NCI-H524 (cell line): ENCODE measurements at regions not wholly inside any gene's neighbourhood (a gene's known extent, or its start where the extent isn't known, plus 50 kb on each side); places are given as distances from the start of the nearest gene placed in this dataset.

Source experiments
- DNase-seq, 2 experiments: peaks; one replicate each; lab custom pipeline; 2025; lab: John Stamatoyannopoulos, UW

DNA sequence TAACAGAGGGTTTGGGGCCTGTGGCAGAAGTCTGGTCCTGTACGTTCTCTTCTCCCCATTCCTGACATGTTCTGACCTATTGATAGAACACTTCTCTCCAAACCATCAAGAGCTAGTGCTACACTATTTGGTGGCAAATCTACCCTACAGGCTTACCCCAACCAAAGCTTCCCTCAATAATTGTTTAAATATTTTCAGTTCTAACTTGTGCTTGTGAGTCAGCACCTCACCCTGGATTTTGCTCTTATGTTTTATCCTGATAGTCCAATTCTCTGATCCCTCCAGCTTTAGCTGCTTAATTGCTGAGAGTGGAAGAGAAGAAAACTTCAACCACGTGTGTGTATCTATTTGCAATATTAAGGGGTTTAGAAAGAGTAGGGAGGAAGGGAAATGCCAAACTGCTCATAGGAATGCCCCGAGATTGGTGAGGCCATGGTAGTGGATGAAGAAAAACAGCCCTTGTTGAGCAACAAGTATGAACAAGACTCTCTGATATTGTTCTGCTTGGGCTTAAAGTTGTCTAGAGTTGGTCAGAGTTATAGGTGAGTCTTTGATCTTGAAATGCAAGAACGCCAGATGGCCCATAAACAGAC is 67.8 kb upstream of the PARD3B start:
- no peak for DNase-seq

DNA sequence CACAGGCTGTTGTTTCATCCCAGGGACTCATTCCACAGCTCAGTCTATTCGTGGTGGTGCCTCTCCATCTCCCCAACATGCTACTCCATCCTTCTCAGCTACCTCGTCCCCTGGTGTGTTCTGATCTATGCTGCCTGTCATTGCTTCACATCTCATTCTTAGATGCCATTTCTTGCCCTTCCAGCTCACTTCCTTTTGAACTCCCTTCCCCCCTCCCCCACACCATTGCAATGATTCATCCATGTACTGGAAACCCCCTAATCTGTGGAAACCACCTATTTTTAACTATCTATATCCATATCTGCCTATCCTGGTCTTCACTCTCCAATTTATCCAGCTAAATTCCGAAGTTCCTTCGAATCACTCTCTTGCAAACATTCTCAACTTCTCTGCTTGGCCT is 65.7 kb upstream of the PARD3B start:
- no peak for DNase-seq

- no peak for DNase-seq
These were observed 64.6 kb upstream of the PARD3B start for GRCh38 chr2:204480676-204481075.

DNA sequence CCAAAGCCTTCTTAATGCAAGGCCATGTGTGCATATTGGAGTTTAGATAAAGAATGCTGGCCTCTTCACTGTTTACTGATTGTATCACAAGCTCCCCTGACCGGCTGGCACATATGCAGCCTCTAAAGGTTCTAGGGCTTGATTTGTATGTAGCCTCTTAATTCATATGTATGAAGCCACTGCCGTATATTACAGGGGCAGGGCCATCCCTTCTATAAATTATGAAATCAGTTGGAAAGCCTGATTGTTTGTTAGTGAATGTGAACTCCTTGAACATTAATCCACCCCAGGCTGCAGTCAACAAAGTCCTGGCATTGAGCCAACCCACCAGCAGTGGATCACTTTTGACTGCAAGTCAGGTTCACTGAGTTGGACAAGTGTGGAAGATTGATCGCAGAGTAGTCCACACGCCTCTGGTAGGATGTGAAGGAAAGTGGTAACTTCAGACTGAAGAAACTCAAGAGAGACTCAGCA is 61.6 kb upstream of the PARD3B start:
- DNase-seq = peak in 1 of 2 experiments; percentile 30

DNA sequence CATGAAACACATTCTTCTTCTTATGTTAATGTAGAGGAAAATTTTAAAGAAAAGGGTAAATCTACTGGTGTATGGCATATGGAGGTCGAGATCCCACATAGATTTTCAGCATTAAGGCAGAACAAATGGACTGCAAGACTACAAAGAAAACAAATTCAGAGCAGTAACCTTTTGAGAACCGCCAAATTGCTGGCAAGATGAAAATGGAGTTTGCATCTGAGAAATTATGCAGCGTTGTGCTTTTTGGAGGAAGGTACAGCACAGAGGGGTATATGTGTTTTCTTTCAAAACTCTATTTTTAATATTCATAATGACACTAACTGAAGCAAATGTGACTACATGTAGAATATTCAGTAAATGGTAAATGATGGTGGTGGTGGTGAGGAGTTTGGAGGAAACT is 59.0 kb upstream of the PARD3B start:
- DNase-seq = no peak

GRCh38 chr2:204486805-204487204 is 58.5 kb upstream of the PARD3B start:
- DNase-seq = no peak

DNA sequence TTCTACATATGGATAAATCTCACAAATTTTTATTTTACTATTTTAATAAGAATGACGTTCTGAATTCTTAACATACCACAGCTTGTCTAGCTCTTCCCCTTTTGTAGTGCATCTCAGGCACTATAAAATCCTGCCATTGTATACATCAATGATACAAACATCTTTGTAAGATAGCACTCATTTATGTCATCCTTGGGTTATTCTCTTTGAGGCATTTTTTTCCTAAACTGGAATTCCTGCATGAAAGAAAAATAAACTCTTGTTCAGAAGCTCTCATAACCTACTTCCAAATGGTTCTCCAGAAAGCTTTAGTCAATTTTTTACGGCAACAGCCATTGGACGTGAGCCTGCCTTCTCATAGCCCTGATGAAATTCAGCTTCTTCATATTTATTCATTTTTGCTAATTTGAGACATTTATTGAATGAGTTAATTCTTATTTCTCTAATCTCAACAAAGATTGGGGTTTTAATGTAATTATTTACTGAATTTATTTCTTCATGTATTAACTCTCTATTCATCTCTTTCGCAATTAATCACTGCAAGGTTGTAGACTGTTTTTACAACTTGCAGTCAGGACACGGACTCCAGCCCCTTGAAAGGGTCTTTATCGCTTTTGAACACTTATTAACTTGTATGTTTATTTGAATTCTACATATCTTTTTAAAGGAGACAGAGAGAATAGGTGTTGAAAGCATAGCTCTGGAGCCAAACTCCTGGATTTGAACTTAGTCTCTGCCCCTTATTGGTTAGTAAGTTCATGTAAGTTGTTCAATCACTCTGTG is 57.6 kb upstream of the PARD3B start:
- DNase-seq = no peak

DNA sequence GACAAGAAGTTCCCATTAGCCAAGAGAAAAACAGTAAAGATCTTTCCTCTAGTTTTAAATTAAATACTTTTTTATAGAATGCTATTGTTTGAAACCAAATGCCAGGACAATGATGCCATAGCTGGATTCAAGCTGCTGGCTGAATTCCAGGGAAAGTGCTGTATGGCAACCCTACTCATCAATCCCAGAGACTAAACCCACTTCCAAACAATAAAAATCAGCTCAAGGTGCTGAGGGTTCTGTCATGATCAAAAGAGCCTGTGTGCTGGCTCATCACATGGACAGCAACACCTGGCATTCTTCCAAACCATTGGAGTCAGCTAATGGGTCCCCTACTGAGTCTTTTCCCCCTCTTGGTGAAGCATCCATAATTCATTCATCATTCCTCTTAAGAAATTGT is 53.7 kb upstream of the PARD3B start:
- no peak for DNase-seq

DNA sequence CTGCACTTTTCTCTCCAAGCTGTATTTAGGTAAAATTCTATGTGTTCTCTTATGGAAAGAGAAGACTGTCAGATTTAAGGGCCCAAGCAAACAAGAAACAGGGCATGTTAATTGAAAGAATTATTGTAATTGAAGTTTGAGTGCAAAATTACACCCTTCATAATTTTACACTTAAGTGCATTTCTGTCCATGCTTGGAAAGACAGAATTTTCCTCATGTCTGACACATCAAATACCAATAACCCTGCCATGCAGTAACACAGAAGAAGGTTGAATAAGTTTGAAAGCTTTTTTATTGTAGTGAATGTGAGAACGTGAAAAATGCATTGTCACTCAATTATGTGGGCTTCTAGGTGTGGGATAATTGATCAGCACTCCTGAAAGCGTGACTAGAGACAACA is 52.9 kb upstream of the PARD3B start:
- DNase-seq = no peak

- no peak for DNase-seq
These were observed 50.6 kb upstream of the PARD3B start for GRCh38 chr2:204494681-204495080.

GRCh38 chr2:204495381-204495780 is 49.9 kb upstream of the PARD3B start:
- DNase-seq = no peak
